ENCODE measurements at regions not wholly inside any gene's neighbourhood (a gene's known extent, or its start where the extent isn't known, plus 50 kb on each side); places are given as distances from the start of the nearest gene placed in this dataset.
"Not testable (repeated sequence)": the region's sequence is repeated elsewhere in the genome, so short reads cannot be mapped to it uniquely, and the experiment has no call there.

GRCh38 chr4:111164556-111164955 lies 541.7 kb upstream of the PITX2 start:
- H3K4ac ChIP-seq (ENCODE audit: low read depth, low read length); H2AK9ac ChIP-seq (replicated peaks; ENCODE audit: low read depth, low read length, poor library complexity); dilution Hi-C loops (cut with HindIII; ENCODE audit: low sequenced_read_pairs, unreplicated experiment); H2BK5ac ChIP-seq (ENCODE audit: low read depth, low read length, poor library complexity, severe bottlenecking); H3K79me1 ChIP-seq (ENCODE audit: low read depth in 1 of 2, low read length in 2 of 2); BruUV-seq (replicated peaks); H2AK5ac ChIP-seq (ENCODE audit: low read depth, low read length); H4K91ac ChIP-seq (ENCODE audit: insufficient read depth, low read depth, low read length); H2BK15ac ChIP-seq (ENCODE audit: low read depth, low read length); H3K27me3 ChIP-seq (ENCODE audit: control insufficient read depth, insufficient read depth, low read length); H3K14ac ChIP-seq (replicated peaks; ENCODE audit: low read depth, low read length); H3K4me2 ChIP-seq (ENCODE audit: low read depth, low read length); H4K5ac ChIP-seq (ENCODE audit: low read depth, low read length); POLR2A ChIA-PET (ENCODE audit: unreplicated experiment); H3K56ac ChIP-seq (ENCODE audit: extremely low read depth, insufficient read depth, low read length); H3K18ac ChIP-seq (ENCODE audit: low read depth, low read length); H2BK120ac ChIP-seq (ENCODE audit: low read depth, low read length); H4K20me1 ChIP-seq (ENCODE audit: insufficient read depth, low read length); H4K8ac ChIP-seq (ENCODE audit: low read depth in 2 of 2, low read length in 2 of 2); H3K4me1 ChIP-seq (ENCODE audit: control insufficient read depth, insufficient read depth, low read length); H3K27ac ChIP-seq (ENCODE audit: insufficient read depth, low read length); H3K36me3 ChIP-seq (ENCODE audit: control insufficient read depth, insufficient read depth, low read length); H3K23ac ChIP-seq (ENCODE audit: low read depth, low read length); CTCF ChIA-PET; H3K9me1 ChIP-seq (ENCODE audit: insufficient read depth, low read length); H3K9me3 ChIP-seq (ENCODE audit: control insufficient read depth, insufficient read depth, low read length); ATAC-seq (ENCODE audit: low read depth); H2AFZ ChIP-seq (replicated peaks; ENCODE audit: low read length, poor library complexity); intact Hi-C loops (cut with micrococcal nuclease); H2BK20ac ChIP-seq (ENCODE audit: low read depth, low read length); H3K9ac ChIP-seq (ENCODE audit: low read depth, low read length); in situ Hi-C loops (cut with MboI; ENCODE audit: low sequenced_read_pairs); H3K4me3 ChIP-seq (ENCODE audit: insufficient read depth, low read depth, low read length): not testable (repeated sequence)
- peak; percentile 4 for DNase-seq
- WGBS, 2 experiments (ENCODE audit: extremely low coverage in 2 of 2, insufficient read length in 1 of 2) = 81% methylated on average over 2 of the region's 4 CpGs; no CpG with 5 or more reads in 1 of the 2 experiments
- TF ChIP-seq CTCF (conservative IDR thresholded peaks at IDR 0.05; ENCODE audit: low read depth, low read length) = peak; percentile 18; the same call in 1 of the 2 replicates
- TF ChIP-seq RAD21 (IDR thresholded peaks at IDR 0.05; ENCODE audit: low read length) = peak; percentile 39

All from IMR-90 (cell line).